ENCODE measurements at regions not wholly inside any gene's neighbourhood (a gene's known extent, or its start where the extent isn't known, plus 50 kb on each side); places are given as distances from the start of the nearest gene placed in this dataset.

- H3K27ac ChIP-seq (ENCODE audit: low read depth in 2 of 2, low read length in 2 of 2) = no peak overlapping the region
Observed at GRCh38 chr1:81458186-81458585, 342.5 kb upstream of the ADGRL2 start.

DNA sequence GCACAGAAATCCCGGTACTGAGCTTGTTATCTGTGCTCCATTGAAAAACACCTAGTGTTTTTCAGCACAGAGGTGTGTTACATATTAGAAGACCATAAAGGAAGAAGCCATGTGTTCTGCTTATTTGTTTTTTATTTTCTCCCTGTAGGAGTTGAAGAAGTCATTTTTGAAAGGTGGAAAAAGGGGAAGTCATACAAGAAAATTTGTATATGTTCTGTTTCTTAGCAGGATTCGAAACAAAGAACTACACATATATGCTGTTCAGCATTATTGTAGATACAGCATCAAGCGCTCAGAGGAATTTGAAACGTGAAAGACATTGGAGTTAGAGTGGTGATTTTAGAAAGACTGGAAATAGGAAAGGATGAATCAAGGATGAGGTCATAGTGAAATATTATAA is 345.3 kb upstream of the ADGRL2 start:
- Histone ChIP-seq H3K9me3 (ENCODE audit: control insufficient read depth in 2 of 2, low read length in 2 of 2) (no peaks in the 10 kb centered on the region), H3K27me3 (ENCODE audit: control insufficient read depth in 2 of 2, insufficient read depth in 2 of 2, low read length in 2 of 2) (no peaks in the 10 kb centered on the region), H3K27ac (ENCODE audit: low read depth in 2 of 2, low read length in 2 of 2) (no peak overlapping the region), H3K4me3 (ENCODE audit: low read length in 2 of 2) (no peak overlapping the region), H3K4me1 (ENCODE audit: control insufficient read depth in 2 of 2, insufficient read depth in 2 of 2, low read length in 2 of 2) (peaks cover 4 to 12% of the 10 kb centered on the region in 2 donors), H3K36me3 (ENCODE audit: control insufficient read depth in 2 of 2, insufficient read depth in 2 of 2, low read length in 2 of 2) (no peaks in the 10 kb centered on the region), H3K9ac (ENCODE audit: low read depth in 1 of 2, low read length in 2 of 2) (no peak overlapping the region)

More at GRCh38 chr1:81458186-81458585, 342.5 kb upstream of the ADGRL2 start:
- no peaks in the 10 kb centered on the region for H3K36me3 ChIP-seq (ENCODE audit: control insufficient read depth in 2 of 2, insufficient read depth in 2 of 2, low read length in 2 of 2)
- peaks cover 4 to 5% of the 10 kb centered on the region in 2 donors for H3K4me1 ChIP-seq (ENCODE audit: control insufficient read depth in 2 of 2, insufficient read depth in 2 of 2, low read length in 2 of 2)
- H3K9ac ChIP-seq (ENCODE audit: low read depth in 1 of 2, low read length in 2 of 2) = no peak overlapping the region
- no peaks in the 10 kb centered on the region for H3K9me3 ChIP-seq (ENCODE audit: control insufficient read depth in 2 of 2, low read length in 2 of 2)
- no peak overlapping the region for H3K4me3 ChIP-seq (ENCODE audit: low read length in 2 of 2)
- H3K27me3 ChIP-seq (ENCODE audit: control insufficient read depth in 2 of 2, insufficient read depth in 2 of 2, low read length in 2 of 2) = no peaks in the 10 kb centered on the region

DNA sequence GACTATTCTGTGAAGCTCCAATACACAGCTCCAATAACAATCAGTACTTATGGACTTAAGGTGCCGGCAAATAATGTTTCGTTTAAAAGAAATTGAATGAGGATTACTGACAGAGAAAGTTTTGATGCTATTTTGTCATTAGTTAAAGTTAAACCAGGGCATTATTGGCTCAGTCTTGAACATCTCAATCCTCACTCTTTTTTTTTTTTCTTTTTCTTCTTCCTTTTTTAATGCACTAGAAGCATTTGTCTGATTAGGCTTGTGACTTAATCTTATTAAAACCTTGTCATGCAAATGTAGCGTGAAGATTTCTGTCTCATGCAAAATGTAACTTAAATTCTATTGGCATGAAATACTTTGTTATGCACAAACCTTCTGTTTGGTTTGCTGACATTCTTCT is 346.8 kb upstream of the ADGRL2 start:
- Histone ChIP-seq H3K4me1 (ENCODE audit: control insufficient read depth in 2 of 2, insufficient read depth in 2 of 2, low read length in 2 of 2) (peaks cover 4 to 8% of the 10 kb centered on the region in 2 donors), H3K27me3 (ENCODE audit: control insufficient read depth in 2 of 2, insufficient read depth in 2 of 2, low read length in 2 of 2) (no peaks in the 10 kb centered on the region), H3K36me3 (ENCODE audit: control insufficient read depth in 2 of 2, insufficient read depth in 2 of 2, low read length in 2 of 2) (no peaks in the 10 kb centered on the region), H3K9ac (ENCODE audit: low read depth in 1 of 2, low read length in 2 of 2) (no peak overlapping the region), H3K4me3 (ENCODE audit: low read length in 2 of 2) (peak overlapping the region in 1 of 2 donors; percentile 23), H3K9me3 (ENCODE audit: control insufficient read depth in 2 of 2, low read length in 2 of 2) (no peaks in the 10 kb centered on the region), H3K27ac (ENCODE audit: low read depth in 2 of 2, low read length in 2 of 2) (no peak overlapping the region)

DNA sequence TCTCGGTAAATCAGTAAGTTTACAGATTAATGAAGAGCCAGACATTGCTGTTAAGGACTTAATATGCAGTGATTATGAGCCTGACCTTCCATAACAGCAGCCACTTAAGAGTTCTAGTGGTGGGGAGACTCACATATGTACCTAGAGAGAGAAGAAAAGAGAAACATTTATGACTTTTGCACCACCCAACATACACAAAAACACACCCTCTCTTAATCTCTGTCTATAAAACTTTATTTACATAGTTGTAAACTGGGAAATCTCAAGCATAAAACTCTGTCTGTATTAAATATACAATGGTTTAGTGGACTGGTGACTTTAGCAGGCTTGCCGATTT is 347.4 kb upstream of the ADGRL2 start:
- no peaks in the 10 kb centered on the region for H3K9me3 ChIP-seq (ENCODE audit: control insufficient read depth in 2 of 2, low read length in 2 of 2)
- peak overlapping the region; percentile 25 to 32 for H3K27ac ChIP-seq (ENCODE audit: low read depth in 2 of 2, low read length in 2 of 2)
- peak overlapping the region; percentile 47 to 60 for H3K4me3 ChIP-seq (ENCODE audit: low read length in 2 of 2)
- H3K36me3 ChIP-seq (ENCODE audit: control insufficient read depth in 2 of 2, insufficient read depth in 2 of 2, low read length in 2 of 2) = no peaks in the 10 kb centered on the region
- H3K27me3 ChIP-seq (ENCODE audit: control insufficient read depth in 2 of 2, insufficient read depth in 2 of 2, low read length in 2 of 2) = no peaks in the 10 kb centered on the region
- H3K9ac ChIP-seq (ENCODE audit: low read depth in 1 of 2, low read length in 2 of 2) = no peak overlapping the region
- H3K4me1 ChIP-seq (ENCODE audit: control insufficient read depth in 2 of 2, insufficient read depth in 2 of 2, low read length in 2 of 2) = peaks cover 4 to 8% of the 10 kb centered on the region in 2 donors

GRCh38 chr1:81452693-81453366 is 347.9 kb upstream of the ADGRL2 start:
- no peaks in the 10 kb centered on the region for H3K9me3 ChIP-seq (ENCODE audit: control insufficient read depth in 2 of 2, low read length in 2 of 2)
- H3K27me3 ChIP-seq (ENCODE audit: control insufficient read depth in 2 of 2, insufficient read depth in 2 of 2, low read length in 2 of 2) = no peaks in the 10 kb centered on the region
- no peak overlapping the region for H3K9ac ChIP-seq (ENCODE audit: low read depth in 1 of 2, low read length in 2 of 2)
- peak overlapping the region; percentile 47 to 60 for H3K4me3 ChIP-seq (ENCODE audit: low read length in 2 of 2)
- peak overlapping the region; percentile 25 to 32 for H3K27ac ChIP-seq (ENCODE audit: low read depth in 2 of 2, low read length in 2 of 2)
- no peaks in the 10 kb centered on the region for H3K36me3 ChIP-seq (ENCODE audit: control insufficient read depth in 2 of 2, insufficient read depth in 2 of 2, low read length in 2 of 2)
- peaks cover 4 to 8% of the 10 kb centered on the region in 2 donors for H3K4me1 ChIP-seq (ENCODE audit: control insufficient read depth in 2 of 2, insufficient read depth in 2 of 2, low read length in 2 of 2)

DNA sequence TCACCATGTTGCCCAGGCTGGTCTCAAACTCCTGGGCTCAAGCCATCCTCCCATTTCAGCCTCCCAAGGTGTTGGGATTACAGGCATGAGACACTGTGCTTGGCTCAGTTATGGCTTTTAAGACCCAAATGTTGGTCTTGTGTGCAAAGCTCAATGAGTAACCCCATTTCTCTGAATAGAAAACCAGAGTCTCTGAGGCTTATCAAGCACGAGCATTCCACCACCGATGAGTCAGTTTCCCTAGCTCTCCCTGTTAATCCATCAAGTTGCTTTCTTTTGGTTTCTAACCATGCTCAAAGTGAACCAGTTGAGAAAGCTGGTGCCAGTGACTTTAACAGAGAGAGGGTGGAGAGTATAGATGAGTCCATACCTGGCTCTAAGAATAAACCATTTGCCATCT is 350.9 kb upstream of the ADGRL2 start:
- H3K9ac ChIP-seq (ENCODE audit: low read depth in 1 of 2, low read length in 2 of 2) = no peak overlapping the region
- H3K4me1 ChIP-seq (ENCODE audit: control insufficient read depth in 2 of 2, insufficient read depth in 2 of 2, low read length in 2 of 2) = peaks cover 4 to 8% of the 10 kb centered on the region in 2 donors
- H3K36me3 ChIP-seq (ENCODE audit: control insufficient read depth in 2 of 2, insufficient read depth in 2 of 2, low read length in 2 of 2) = no peaks in the 10 kb centered on the region
- no peaks in the 10 kb centered on the region for H3K27me3 ChIP-seq (ENCODE audit: control insufficient read depth in 2 of 2, insufficient read depth in 2 of 2, low read length in 2 of 2)
- no peak overlapping the region for H3K4me3 ChIP-seq (ENCODE audit: low read length in 2 of 2)
- H3K9me3 ChIP-seq (ENCODE audit: control insufficient read depth in 2 of 2, low read length in 2 of 2) = no peaks in the 10 kb centered on the region
- H3K27ac ChIP-seq (ENCODE audit: low read depth in 2 of 2, low read length in 2 of 2) = no peak overlapping the region

DNA sequence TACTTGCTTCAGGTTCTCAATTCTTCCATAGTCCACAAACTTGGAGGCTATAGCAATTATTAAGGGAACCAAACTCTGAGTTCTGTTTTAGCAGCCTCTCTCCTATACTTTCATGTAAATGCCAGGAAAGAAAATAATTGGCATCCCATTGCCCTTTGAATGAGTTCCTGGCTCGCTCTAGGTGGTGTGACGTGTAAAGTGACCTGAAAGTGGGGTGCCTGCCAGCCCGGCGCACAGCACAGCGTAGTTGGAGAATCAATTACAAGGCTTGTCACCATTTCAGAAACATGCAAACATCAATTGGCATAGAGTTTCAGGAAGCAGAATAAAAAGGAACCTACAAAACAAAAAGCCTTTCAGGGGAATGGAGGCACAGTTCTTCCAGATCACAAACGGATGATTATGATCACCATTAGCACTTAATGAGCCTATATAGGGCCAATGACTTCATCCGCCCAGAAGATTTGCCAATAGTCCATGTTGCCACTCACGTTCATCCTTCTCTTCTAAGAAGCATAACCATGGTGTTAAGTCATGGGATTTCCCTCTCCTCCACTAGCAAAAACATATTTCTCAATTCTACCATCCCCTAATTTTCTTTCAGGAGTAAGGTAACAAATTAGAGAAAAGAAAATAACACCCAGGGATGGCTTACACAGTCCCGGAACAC is 354.6 kb upstream of the ADGRL2 start:
- H3K27ac ChIP-seq (ENCODE audit: low read depth in 2 of 2, low read length in 2 of 2) = no peak overlapping the region
- no peak overlapping the region for H3K9ac ChIP-seq (ENCODE audit: low read depth in 1 of 2, low read length in 2 of 2)
- no peaks in the 10 kb centered on the region for H3K4me1 ChIP-seq (ENCODE audit: control insufficient read depth in 2 of 2, insufficient read depth in 2 of 2, low read length in 2 of 2)
- no peaks in the 10 kb centered on the region for H3K27me3 ChIP-seq (ENCODE audit: control insufficient read depth in 2 of 2, insufficient read depth in 2 of 2, low read length in 2 of 2)
- H3K36me3 ChIP-seq (ENCODE audit: control insufficient read depth in 2 of 2, insufficient read depth in 2 of 2, low read length in 2 of 2) = no peaks in the 10 kb centered on the region
- H3K9me3 ChIP-seq (ENCODE audit: control insufficient read depth in 2 of 2, low read length in 2 of 2) = no peaks in the 10 kb centered on the region
- no peak overlapping the region for H3K4me3 ChIP-seq (ENCODE audit: low read length in 2 of 2)

DNA sequence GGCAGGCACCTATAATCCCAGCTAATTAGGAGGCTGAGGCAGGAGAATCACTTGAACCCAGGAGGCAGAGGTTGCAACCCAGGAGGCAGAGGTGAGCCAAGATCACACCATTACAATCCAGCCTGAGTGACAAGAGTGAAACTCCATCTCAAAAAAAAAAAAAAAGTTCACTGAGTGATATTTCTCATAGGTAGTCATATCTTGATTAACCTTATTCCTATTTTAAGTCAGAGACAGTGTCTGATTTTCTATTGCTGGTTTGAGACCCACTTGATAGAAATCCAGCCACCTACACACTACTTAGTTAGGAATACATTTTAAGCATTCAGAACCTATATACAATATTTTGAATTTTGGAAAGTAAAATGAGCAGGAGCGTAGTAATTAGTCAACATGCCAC is 357.4 kb upstream of the ADGRL2 start:
- H3K27me3 ChIP-seq (ENCODE audit: control insufficient read depth in 2 of 2, insufficient read depth in 2 of 2, low read length in 2 of 2) = no peaks in the 10 kb centered on the region
- H3K9me3 ChIP-seq (ENCODE audit: control insufficient read depth in 2 of 2, low read length in 2 of 2) = no peaks in the 10 kb centered on the region
- H3K4me3 ChIP-seq (ENCODE audit: low read length in 2 of 2) = no peak overlapping the region
- no peaks in the 10 kb centered on the region for H3K36me3 ChIP-seq (ENCODE audit: control insufficient read depth in 2 of 2, insufficient read depth in 2 of 2, low read length in 2 of 2)
- H3K27ac ChIP-seq (ENCODE audit: low read depth in 2 of 2, low read length in 2 of 2) = no peak overlapping the region
- H3K4me1 ChIP-seq (ENCODE audit: control insufficient read depth in 2 of 2, insufficient read depth in 2 of 2, low read length in 2 of 2) = no peaks in the 10 kb centered on the region
- no peak overlapping the region for H3K9ac ChIP-seq (ENCODE audit: low read depth in 1 of 2, low read length in 2 of 2)

DNA sequence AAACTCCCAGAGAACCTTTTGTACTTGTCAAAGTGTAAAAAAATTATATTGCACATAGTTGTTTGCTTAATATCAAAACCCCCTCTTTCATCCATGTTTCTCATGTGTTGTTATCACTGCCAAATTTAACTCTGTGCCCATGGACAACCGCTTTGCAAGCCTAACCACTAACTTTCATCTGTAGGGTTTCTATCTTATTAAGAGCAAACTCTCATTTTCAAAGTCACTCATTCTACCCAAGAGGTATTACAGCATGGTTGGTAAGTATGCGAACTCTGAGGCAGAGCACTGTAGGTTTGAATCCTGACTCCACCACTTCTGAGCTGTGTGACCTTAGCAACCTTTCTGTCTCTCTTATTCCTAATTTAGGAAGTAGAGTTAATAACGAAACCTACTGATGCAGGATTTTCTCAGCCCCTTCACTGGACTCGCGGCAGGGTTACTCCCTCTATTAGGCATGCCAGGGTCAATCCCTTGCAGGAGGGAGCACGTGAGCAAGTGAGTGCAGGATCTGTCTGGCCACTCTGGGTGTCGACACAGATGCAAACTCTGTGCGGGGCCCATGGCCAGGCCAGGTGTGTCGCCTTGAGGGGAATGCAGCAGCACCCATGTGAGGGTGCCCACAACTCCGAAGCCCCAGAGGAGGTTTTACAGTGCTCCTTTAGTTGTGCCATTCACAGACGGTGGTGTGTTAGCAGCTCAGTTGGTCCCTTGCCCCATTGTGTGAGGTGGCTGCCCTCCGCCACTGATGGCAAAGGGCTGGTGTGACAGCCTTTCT is 361.5 kb upstream of the ADGRL2 start:
- no peak overlapping the region for H3K27ac ChIP-seq (ENCODE audit: low read depth in 2 of 2, low read length in 2 of 2)
- no peaks in the 10 kb centered on the region for H3K4me1 ChIP-seq (ENCODE audit: control insufficient read depth in 2 of 2, insufficient read depth in 2 of 2, low read length in 2 of 2)
- no peaks in the 10 kb centered on the region for H3K36me3 ChIP-seq (ENCODE audit: control insufficient read depth in 2 of 2, insufficient read depth in 2 of 2, low read length in 2 of 2)

DNA sequence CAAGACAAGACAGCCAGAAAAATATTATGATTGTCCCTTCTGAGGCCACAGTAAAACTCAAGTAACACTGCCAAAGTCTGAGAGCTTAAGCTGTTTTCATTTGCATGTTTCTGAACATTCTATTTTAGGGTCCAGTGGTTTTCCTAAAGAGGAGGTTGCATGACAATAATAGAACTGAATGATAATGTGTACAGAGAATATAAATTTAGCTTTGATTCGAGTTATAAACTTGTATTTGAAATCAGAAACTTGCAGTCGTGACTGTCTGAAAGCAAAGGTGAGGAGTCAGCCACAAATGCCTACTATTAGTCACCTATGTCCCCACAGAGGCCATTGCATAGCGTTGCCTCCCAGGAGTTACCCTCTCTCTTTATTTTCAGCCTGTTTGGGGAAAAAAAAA is 363.1 kb upstream of the ADGRL2 start:
- Histone ChIP-seq H3K27ac (ENCODE audit: low read depth in 2 of 2, low read length in 2 of 2) (no peak overlapping the region), H3K9ac (ENCODE audit: low read depth in 1 of 2, low read length in 2 of 2) (no peak overlapping the region), H3K27me3 (ENCODE audit: control insufficient read depth in 2 of 2, insufficient read depth in 2 of 2, low read length in 2 of 2) (no peaks in the 10 kb centered on the region), H3K36me3 (ENCODE audit: control insufficient read depth in 2 of 2, insufficient read depth in 2 of 2, low read length in 2 of 2) (no peaks in the 10 kb centered on the region), H3K9me3 (ENCODE audit: control insufficient read depth in 2 of 2, low read length in 2 of 2) (no peaks in the 10 kb centered on the region), H3K4me3 (ENCODE audit: low read length in 2 of 2) (no peak overlapping the region), H3K4me1 (ENCODE audit: control insufficient read depth in 2 of 2, insufficient read depth in 2 of 2, low read length in 2 of 2) (no peaks in the 10 kb centered on the region)

More for the DNA sequence above, 361.5 kb upstream of the ADGRL2 start:
- Histone ChIP-seq H3K4me3 (ENCODE audit: low read length in 2 of 2) (no peak overlapping the region), H3K9me3 (ENCODE audit: control insufficient read depth in 2 of 2, low read length in 2 of 2) (no peaks in the 10 kb centered on the region), H3K9ac (ENCODE audit: low read depth in 1 of 2, low read length in 2 of 2) (no peak overlapping the region), H3K27me3 (ENCODE audit: control insufficient read depth in 2 of 2, insufficient read depth in 2 of 2, low read length in 2 of 2) (no peaks in the 10 kb centered on the region)
